ENCODE measurements at regions not wholly inside any gene's neighbourhood (a gene's known extent, or its start where the extent isn't known, plus 50 kb on each side); places are given as distances from the start of the nearest gene placed in this dataset.

GRCh38 chr1:239993366-239993765 lies 98.3 kb upstream of the FMN2 start:
- H3K4me3 ChIP-seq (ENCODE audit: low read length) = no peak overlapping the region

GRCh38 chr1:239995281-239995680 lies 96.4 kb upstream of the FMN2 start:
- Histone ChIP-seq H3K27me3 (replicated peaks; ENCODE audit: control insufficient read depth, insufficient read depth, low read length) (peaks cover 58% of the 10 kb centered on the region), H3K4me3 (ENCODE audit: low read length) (no peak overlapping the region), H3K9me3 (ENCODE audit: control insufficient read depth, low read length) (no peaks in the 10 kb centered on the region), H3K4me1 (ENCODE audit: control insufficient read depth, insufficient read depth, low read length) (peaks cover 1% of the 10 kb centered on the region), H3K36me3 (ENCODE audit: control insufficient read depth, insufficient read depth, low read length, severe bottlenecking) (no peaks in the 10 kb centered on the region), H3K9ac (ENCODE audit: low read length) (no peak overlapping the region)
- DNase-seq (ENCODE audit: low read depth) = no peak

More at GRCh38 chr1:239993366-239993765, 98.3 kb upstream of the FMN2 start:
- H3K36me3 ChIP-seq (ENCODE audit: control insufficient read depth, insufficient read depth, low read length, severe bottlenecking) = no peaks in the 10 kb centered on the region
- no peak for DNase-seq (ENCODE audit: low read depth)
- H3K27me3 ChIP-seq (replicated peaks; ENCODE audit: control insufficient read depth, insufficient read depth, low read length) = peaks cover 52% of the 10 kb centered on the region
- H3K4me1 ChIP-seq (ENCODE audit: control insufficient read depth, insufficient read depth, low read length) = no peaks in the 10 kb centered on the region
- H3K9me3 ChIP-seq (ENCODE audit: control insufficient read depth, low read length) = no peaks in the 10 kb centered on the region
- no peak overlapping the region for H3K9ac ChIP-seq (ENCODE audit: low read length)

GRCh38 chr1:239997160-239997514 lies 94.5 kb upstream of the FMN2 start:
- DNase-seq (ENCODE audit: low read depth) = no peak
- H3K36me3 ChIP-seq (ENCODE audit: control insufficient read depth, insufficient read depth, low read length, severe bottlenecking) = no peaks in the 10 kb centered on the region
- H3K9ac ChIP-seq (ENCODE audit: low read length) = no peak overlapping the region
- peaks cover 51% of the 10 kb centered on the region for H3K27me3 ChIP-seq (replicated peaks; ENCODE audit: control insufficient read depth, insufficient read depth, low read length)
- H3K9me3 ChIP-seq (ENCODE audit: control insufficient read depth, low read length) = no peaks in the 10 kb centered on the region
- peaks cover 13% of the 10 kb centered on the region for H3K4me1 ChIP-seq (ENCODE audit: control insufficient read depth, insufficient read depth, low read length)
- no peak overlapping the region for H3K4me3 ChIP-seq (ENCODE audit: low read length)

- Histone ChIP-seq H3K27me3 (replicated peaks; ENCODE audit: control insufficient read depth, insufficient read depth, low read length) (peaks cover 50% of the 10 kb centered on the region), H3K4me1 (ENCODE audit: control insufficient read depth, insufficient read depth, low read length) (peaks cover 13% of the 10 kb centered on the region), H3K9me3 (ENCODE audit: control insufficient read depth, low read length) (no peaks in the 10 kb centered on the region), H3K4me3 (ENCODE audit: low read length) (peak overlapping the region; percentile 70), H3K9ac (ENCODE audit: low read length) (no peak overlapping the region), H3K36me3 (ENCODE audit: control insufficient read depth, insufficient read depth, low read length, severe bottlenecking) (no peaks in the 10 kb centered on the region)
- peak; percentile 17 for DNase-seq (ENCODE audit: low read depth)
Observed at GRCh38 chr1:239997515-239998311, 94.0 kb upstream of the FMN2 start.

- Histone ChIP-seq H3K36me3 (ENCODE audit: control insufficient read depth, insufficient read depth, low read length, severe bottlenecking) (no peaks in the 10 kb centered on the region), H3K9me3 (ENCODE audit: control insufficient read depth, low read length) (no peaks in the 10 kb centered on the region), H3K9ac (ENCODE audit: low read length) (no peak overlapping the region), H3K27me3 (replicated peaks; ENCODE audit: control insufficient read depth, insufficient read depth, low read length) (peaks cover 50% of the 10 kb centered on the region), H3K4me3 (ENCODE audit: low read length) (peak overlapping the region; percentile 70), H3K4me1 (ENCODE audit: control insufficient read depth, insufficient read depth, low read length) (peaks cover 13% of the 10 kb centered on the region)
- DNase-seq (ENCODE audit: low read depth) = no peak
Observed at GRCh38 chr1:239998312-239998649, 93.4 kb upstream of the FMN2 start.

- Histone ChIP-seq H3K36me3 (ENCODE audit: control insufficient read depth, insufficient read depth, low read length, severe bottlenecking) (no peaks in the 10 kb centered on the region), H3K9me3 (ENCODE audit: control insufficient read depth, low read length) (no peaks in the 10 kb centered on the region)
Observed at GRCh38 chr1:239999170-239999569, 92.5 kb upstream of the FMN2 start.

GRCh38 chr1:240000634-240001033 lies 91.0 kb upstream of the FMN2 start:
- Histone ChIP-seq H3K36me3 (ENCODE audit: control insufficient read depth, insufficient read depth, low read length, severe bottlenecking) (no peaks in the 10 kb centered on the region), H3K9ac (ENCODE audit: low read length) (no peak overlapping the region), H3K27me3 (replicated peaks; ENCODE audit: control insufficient read depth, insufficient read depth, low read length) (peaks cover 32% of the 10 kb centered on the region), H3K9me3 (ENCODE audit: control insufficient read depth, low read length) (no peaks in the 10 kb centered on the region), H3K4me1 (ENCODE audit: control insufficient read depth, insufficient read depth, low read length) (peaks cover 13% of the 10 kb centered on the region), H3K4me3 (ENCODE audit: low read length) (no peak overlapping the region)
- peak; percentile 86 for DNase-seq (ENCODE audit: low read depth)

More at GRCh38 chr1:239999170-239999569, 92.5 kb upstream of the FMN2 start:
- H3K4me3 ChIP-seq (ENCODE audit: low read length) = no peak overlapping the region
- peaks cover 13% of the 10 kb centered on the region for H3K4me1 ChIP-seq (ENCODE audit: control insufficient read depth, insufficient read depth, low read length)
- H3K9ac ChIP-seq (ENCODE audit: low read length) = no peak overlapping the region
- DNase-seq (ENCODE audit: low read depth) = no peak
- H3K27me3 ChIP-seq (replicated peaks; ENCODE audit: control insufficient read depth, insufficient read depth, low read length) = peaks cover 46% of the 10 kb centered on the region

- H3K27me3 ChIP-seq (replicated peaks; ENCODE audit: control insufficient read depth, insufficient read depth, low read length) = peaks cover 26% of the 10 kb centered on the region
- peaks cover 13% of the 10 kb centered on the region for H3K4me1 ChIP-seq (ENCODE audit: control insufficient read depth, insufficient read depth, low read length)
- H3K9me3 ChIP-seq (ENCODE audit: control insufficient read depth, low read length) = no peaks in the 10 kb centered on the region
- H3K4me3 ChIP-seq (ENCODE audit: low read length) = no peak overlapping the region
- no peak overlapping the region for H3K9ac ChIP-seq (ENCODE audit: low read length)
- DNase-seq (ENCODE audit: low read depth) = no peak
- no peaks in the 10 kb centered on the region for H3K36me3 ChIP-seq (ENCODE audit: control insufficient read depth, insufficient read depth, low read length, severe bottlenecking)
Observed at GRCh38 chr1:240001177-240001740, 90.4 kb upstream of the FMN2 start.

DNA sequence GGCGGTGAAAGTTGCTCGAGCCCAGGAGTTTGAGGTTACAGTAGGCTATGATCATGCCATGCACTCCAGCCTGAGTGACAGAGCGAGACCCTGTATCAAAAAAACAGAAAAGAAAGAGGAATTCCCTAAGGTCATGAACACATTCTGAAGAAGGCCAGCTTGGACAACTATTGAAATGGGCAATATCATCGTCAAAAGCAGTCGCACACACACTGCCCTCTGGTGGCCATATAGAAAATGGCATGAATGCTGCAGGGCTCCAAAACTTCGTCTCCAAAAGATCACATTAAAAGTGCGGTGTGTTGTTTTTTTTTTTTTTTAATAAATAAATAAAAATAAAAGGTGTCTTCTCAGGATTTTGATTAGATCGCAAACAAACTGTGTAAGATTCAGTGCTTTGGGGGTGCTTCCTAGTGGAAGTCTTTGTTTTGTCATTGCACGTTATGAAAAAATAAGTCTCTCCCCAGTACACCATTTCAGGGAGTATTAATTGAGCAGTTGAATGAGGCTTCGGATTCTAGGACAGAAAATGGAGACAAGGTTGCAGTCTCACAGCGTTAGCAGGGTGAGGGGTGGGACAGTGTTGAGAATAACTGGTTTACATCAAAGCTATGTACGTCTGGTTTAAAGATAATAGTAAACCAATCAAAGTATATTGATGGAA lies 87.5 kb upstream of the FMN2 start:
- no peaks in the 10 kb centered on the region for H3K9me3 ChIP-seq (ENCODE audit: control insufficient read depth, low read length)
- peaks cover 15% of the 10 kb centered on the region for H3K27me3 ChIP-seq (replicated peaks; ENCODE audit: control insufficient read depth, insufficient read depth, low read length)
- H3K9ac ChIP-seq (ENCODE audit: low read length) = no peak overlapping the region
- peak; percentile 48 for DNase-seq (ENCODE audit: low read depth)
- no peak overlapping the region for H3K4me3 ChIP-seq (ENCODE audit: low read length)
- H3K4me1 ChIP-seq (ENCODE audit: control insufficient read depth, insufficient read depth, low read length) = peaks cover 13% of the 10 kb centered on the region
- no peaks in the 10 kb centered on the region for H3K36me3 ChIP-seq (ENCODE audit: control insufficient read depth, insufficient read depth, low read length, severe bottlenecking)

DNA sequence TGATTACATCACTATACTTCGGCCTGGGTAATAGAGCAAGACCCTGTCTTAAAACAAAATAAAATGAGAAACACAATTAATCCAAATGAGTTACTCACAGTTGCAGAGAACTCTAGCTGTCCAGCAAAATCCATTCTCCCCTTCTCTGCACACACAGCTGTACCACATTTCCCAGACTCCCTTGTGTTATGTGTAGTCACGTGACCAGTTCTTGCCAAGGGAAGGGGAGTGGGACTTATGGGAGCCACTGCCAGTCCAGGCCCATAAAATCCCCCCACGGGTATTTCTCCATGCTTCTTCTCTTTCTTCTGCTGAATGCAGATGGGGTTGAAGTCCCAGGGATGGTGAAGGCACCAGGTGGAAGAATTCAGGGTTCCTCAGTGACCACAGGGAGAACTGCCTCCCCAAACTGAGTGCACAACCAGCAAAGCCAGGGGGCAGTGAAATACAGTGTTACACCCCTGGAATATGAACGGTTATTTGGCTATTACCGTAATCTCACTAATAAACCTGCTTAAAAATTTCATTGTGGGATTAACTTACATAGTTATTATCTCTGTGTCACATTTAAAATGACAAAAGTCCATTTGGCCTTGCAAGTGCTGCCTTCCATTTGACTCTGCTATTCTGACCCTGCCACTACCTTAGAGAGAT lies 85.6 kb upstream of the FMN2 start:
- Histone ChIP-seq H3K27me3 (replicated peaks; ENCODE audit: control insufficient read depth, insufficient read depth, low read length) (peaks cover 16% of the 10 kb centered on the region), H3K9me3 (ENCODE audit: control insufficient read depth, low read length) (peaks cover 11% of the 10 kb centered on the region), H3K9ac (ENCODE audit: low read length) (no peak overlapping the region), H3K4me3 (ENCODE audit: low read length) (no peak overlapping the region), H3K36me3 (ENCODE audit: control insufficient read depth, insufficient read depth, low read length, severe bottlenecking) (no peaks in the 10 kb centered on the region), H3K4me1 (ENCODE audit: control insufficient read depth, insufficient read depth, low read length) (peaks cover 3% of the 10 kb centered on the region)
- no peak for DNase-seq (ENCODE audit: low read depth)

GRCh38 chr1:240008298-240008697 lies 83.4 kb upstream of the FMN2 start:
- H3K27me3 ChIP-seq (replicated peaks; ENCODE audit: control insufficient read depth, insufficient read depth, low read length) = peaks cover 19% of the 10 kb centered on the region
- H3K9me3 ChIP-seq (ENCODE audit: control insufficient read depth, low read length) = peaks cover 11% of the 10 kb centered on the region
- no peak for DNase-seq (ENCODE audit: low read depth)
- H3K4me1 ChIP-seq (ENCODE audit: control insufficient read depth, insufficient read depth, low read length) = no peaks in the 10 kb centered on the region
- no peak overlapping the region for H3K9ac ChIP-seq (ENCODE audit: low read length)
- no peak overlapping the region for H3K4me3 ChIP-seq (ENCODE audit: low read length)
- no peaks in the 10 kb centered on the region for H3K36me3 ChIP-seq (ENCODE audit: control insufficient read depth, insufficient read depth, low read length, severe bottlenecking)

All from adipocyte (in vitro differentiated cells).